ENCODE measurements at regions not wholly inside any gene's neighbourhood (a gene's known extent, or its start where the extent isn't known, plus 50 kb on each side); places are given as distances from the start of the nearest gene placed in this dataset.

GRCh38 chr1:64387389-64388285 is 82.3 kb upstream of the CACHD1 start:
- H3K36me3 Mint-ChIP-seq (ENCODE audit: low read depth) = peaks cover 5% of the 10 kb centered on the region
- H3K9me3 ChIP-seq (ENCODE audit: control insufficient read depth, low read length) = no peaks in the 10 kb centered on the region
- H3K9me3 Mint-ChIP-seq = peaks cover 28% of the 10 kb centered on the region
- no peak overlapping the region for H3K4me3 Mint-ChIP-seq
- H3K4me3 ChIP-seq (ENCODE audit: low read length) = no peak overlapping the region
- no peaks in the 10 kb centered on the region for H3K27me3 ChIP-seq (ENCODE audit: control insufficient read depth, insufficient read depth, low read length, poor library complexity, severe bottlenecking)
- TF ChIP-seq CTCF (conservative IDR thresholded peaks at IDR 0.05) = no peak
- H3K36me3 ChIP-seq (ENCODE audit: control insufficient read depth, insufficient read depth, low read length) = no peaks in the 10 kb centered on the region
- no peak overlapping the region for H3K27ac Mint-ChIP-seq
- 90 to 96% methylated on average over 2 of the region's 2 CpGs for WGBS, 2 experiments (ENCODE audit: insufficient coverage in 1 of 2, insufficient read length in 1 of 2)
- H3K4me1 Mint-ChIP-seq = peaks cover 7% of the 10 kb centered on the region
- peaks cover 2% of the 10 kb centered on the region for H3K27me3 Mint-ChIP-seq (ENCODE audit: insufficient read depth)
- no peak overlapping the region for H3K27ac ChIP-seq (ENCODE audit: low read depth, low read length)
- H3K4me1 ChIP-seq (ENCODE audit: control insufficient read depth, insufficient read depth, low read length) = no peaks in the 10 kb centered on the region
- DNase-seq = no peak
- no peak overlapping the region for H3K9ac ChIP-seq (ENCODE audit: extremely low read depth, low read length, poor library complexity, severe bottlenecking)

DNA sequence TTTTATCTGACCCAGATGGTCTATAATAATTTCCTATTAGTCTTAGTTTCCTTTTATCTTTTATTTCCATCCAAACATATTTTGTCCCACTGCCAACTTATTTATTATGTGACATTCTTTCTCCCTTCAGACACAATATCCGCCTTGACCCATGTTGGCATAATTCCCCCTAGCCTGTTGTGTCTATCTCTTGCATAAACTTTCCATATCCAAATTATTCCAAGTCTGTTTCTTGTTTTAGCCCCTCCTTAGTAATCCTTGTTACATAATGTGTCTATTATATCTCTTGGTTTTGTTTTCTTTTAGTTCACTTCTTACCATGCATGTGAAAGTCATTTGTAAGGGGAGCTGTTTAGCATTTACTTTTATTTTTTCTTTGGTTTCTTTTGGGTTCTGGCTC is 81.6 kb upstream of the CACHD1 start:
- no peak for TF ChIP-seq CTCF (conservative IDR thresholded peaks at IDR 0.05)
- no peaks in the 10 kb centered on the region for H3K27me3 ChIP-seq (ENCODE audit: control insufficient read depth, insufficient read depth, low read length, poor library complexity, severe bottlenecking)
- peaks cover 2% of the 10 kb centered on the region for H3K27me3 Mint-ChIP-seq (ENCODE audit: insufficient read depth)
- no peak overlapping the region for H3K4me3 ChIP-seq (ENCODE audit: low read length)
- DNase-seq = no peak
- no peaks in the 10 kb centered on the region for H3K9me3 ChIP-seq (ENCODE audit: control insufficient read depth, low read length)
- H3K4me1 ChIP-seq (ENCODE audit: control insufficient read depth, insufficient read depth, low read length) = no peaks in the 10 kb centered on the region
- H3K4me1 Mint-ChIP-seq = peaks cover 7% of the 10 kb centered on the region
- peaks cover 28% of the 10 kb centered on the region for H3K9me3 Mint-ChIP-seq
- peaks cover 5% of the 10 kb centered on the region for H3K36me3 Mint-ChIP-seq (ENCODE audit: low read depth)
- H3K27ac ChIP-seq (ENCODE audit: low read depth, low read length) = no peak overlapping the region
- no peak overlapping the region for H3K9ac ChIP-seq (ENCODE audit: extremely low read depth, low read length, poor library complexity, severe bottlenecking)
- H3K4me3 Mint-ChIP-seq = no peak overlapping the region
- WGBS, 2 experiments (ENCODE audit: insufficient coverage in 1 of 2, insufficient read length in 1 of 2) = 93 to 100% methylated on average over 1 of the region's 1 CpG
- no peak overlapping the region for H3K27ac Mint-ChIP-seq
- H3K36me3 ChIP-seq (ENCODE audit: control insufficient read depth, insufficient read depth, low read length) = no peaks in the 10 kb centered on the region

DNA sequence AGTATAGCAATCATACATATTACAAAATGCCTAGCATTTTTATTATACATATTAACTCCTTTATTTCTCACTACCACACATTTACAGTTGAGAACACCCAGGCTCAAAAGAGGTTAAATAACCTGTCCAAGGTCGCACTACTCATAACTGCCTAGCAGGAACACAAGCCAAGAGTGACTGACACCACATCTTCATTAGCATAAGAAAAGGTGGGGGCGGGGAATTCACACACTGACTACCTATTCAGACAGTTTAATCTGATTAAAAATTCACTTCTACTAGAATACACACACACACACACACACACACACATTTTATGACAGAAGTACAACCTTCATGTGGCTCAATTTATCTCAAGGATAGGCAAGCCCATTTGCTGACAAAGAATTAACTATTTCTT is 77.8 kb upstream of the CACHD1 start:
- DNase-seq = peak; percentile 76
- H3K27ac Mint-ChIP-seq = no peak overlapping the region
- no peaks in the 10 kb centered on the region for H3K4me1 ChIP-seq (ENCODE audit: control insufficient read depth, insufficient read depth, low read length)
- no peak overlapping the region for H3K27ac ChIP-seq (ENCODE audit: low read depth, low read length)
- no peaks in the 10 kb centered on the region for H3K27me3 ChIP-seq (ENCODE audit: control insufficient read depth, insufficient read depth, low read length, poor library complexity, severe bottlenecking)
- H3K4me3 Mint-ChIP-seq = no peak overlapping the region
- no peaks in the 10 kb centered on the region for H3K36me3 Mint-ChIP-seq (ENCODE audit: low read depth)
- peaks cover 7% of the 10 kb centered on the region for H3K4me1 Mint-ChIP-seq
- H3K4me3 ChIP-seq (ENCODE audit: low read length) = no peak overlapping the region
- no peaks in the 10 kb centered on the region for H3K36me3 ChIP-seq (ENCODE audit: control insufficient read depth, insufficient read depth, low read length)
- H3K9me3 Mint-ChIP-seq = peaks cover 8% of the 10 kb centered on the region
- no peaks in the 10 kb centered on the region for H3K9me3 ChIP-seq (ENCODE audit: control insufficient read depth, low read length)
- H3K27me3 Mint-ChIP-seq (ENCODE audit: insufficient read depth) = peaks cover 2% of the 10 kb centered on the region
- TF ChIP-seq CTCF (conservative IDR thresholded peaks at IDR 0.05) = no peak
- no peak overlapping the region for H3K9ac ChIP-seq (ENCODE audit: extremely low read depth, low read length, poor library complexity, severe bottlenecking)
- 34% methylated on average over 2 of the region's 2 CpGs; no CpG with 5 or more reads in 1 of the 2 experiments for WGBS, 2 experiments (ENCODE audit: insufficient coverage in 1 of 2, insufficient read length in 1 of 2)

Measured in endodermal cell (in vitro differentiated cells).